ENCODE measurements at regions not wholly inside any gene's neighbourhood (a gene's known extent, or its start where the extent isn't known, plus 50 kb on each side); places are given as distances from the start of the nearest gene placed in this dataset.

DNA sequence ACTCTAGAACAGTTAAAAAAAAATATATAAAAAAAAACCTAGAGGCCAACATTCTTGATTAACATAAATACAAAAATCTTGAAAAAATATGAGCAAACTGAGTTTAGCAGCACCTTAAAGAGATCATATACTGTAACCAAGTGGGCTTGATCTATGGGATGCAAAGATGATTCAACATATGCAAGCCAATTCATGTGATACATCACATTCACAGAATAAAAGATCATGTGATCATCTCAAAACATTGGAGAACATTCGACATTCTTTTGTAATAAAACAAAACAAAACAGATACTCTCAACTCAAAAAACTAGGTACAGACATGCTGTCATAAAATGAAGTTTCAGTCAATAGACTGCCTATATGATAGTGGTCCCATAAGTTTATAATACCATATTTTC lies 165.4 kb upstream of the NDST4 start:
- TF ChIP-seq, protein P1, sequence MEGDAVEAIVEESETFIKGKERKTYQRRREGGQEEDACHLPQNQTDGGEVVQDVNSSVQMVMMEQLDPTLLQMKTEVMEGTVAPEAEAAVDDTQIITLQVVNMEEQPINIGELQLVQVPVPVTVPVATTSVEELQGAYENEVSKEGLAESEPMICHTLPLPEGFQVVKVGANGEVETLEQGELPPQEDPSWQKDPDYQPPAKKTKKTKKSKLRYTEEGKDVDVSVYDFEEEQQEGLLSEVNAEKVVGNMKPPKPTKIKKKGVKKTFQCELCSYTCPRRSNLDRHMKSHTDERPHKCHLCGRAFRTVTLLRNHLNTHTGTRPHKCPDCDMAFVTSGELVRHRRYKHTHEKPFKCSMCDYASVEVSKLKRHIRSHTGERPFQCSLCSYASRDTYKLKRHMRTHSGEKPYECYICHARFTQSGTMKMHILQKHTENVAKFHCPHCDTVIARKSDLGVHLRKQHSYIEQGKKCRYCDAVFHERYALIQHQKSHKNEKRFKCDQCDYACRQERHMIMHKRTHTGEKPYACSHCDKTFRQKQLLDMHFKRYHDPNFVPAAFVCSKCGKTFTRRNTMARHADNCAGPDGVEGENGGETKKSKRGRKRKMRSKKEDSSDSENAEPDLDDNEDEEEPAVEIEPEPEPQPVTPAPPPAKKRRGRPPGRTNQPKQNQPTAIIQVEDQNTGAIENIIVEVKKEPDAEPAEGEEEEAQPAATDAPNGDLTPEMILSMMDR (IDR thresholded peaks at IDR 0.05): no peak
- no peak for TF ChIP-seq POLR2A (IDR thresholded peaks at IDR 0.05)
